H1 (cell line): ENCODE measurements at regions not wholly inside any gene's neighbourhood (a gene's known extent, or its start where the extent isn't known, plus 50 kb on each side); places are given as distances from the start of the nearest gene placed in this dataset.

Experiments
- PHF8 ChIP-seq: fragments of 200-600 bp; sonication (generic); conservative IDR thresholded peaks from 2 replicates; pipeline ENCODE4 v1.7.1; 2012; ENCODE audit warnings: low read depth, mild to moderate bottlenecking, inconsistent platforms, low read length, moderate library complexity
- TBP ChIP-seq: IDR thresholded peaks from 2 replicates; pipeline ENCODE4 v1.6.1; 2011; ENCODE audit warnings: low read depth, low read length, improper control_type of control experiment

- no peak for TF ChIP-seq PHF8
- TF ChIP-seq TBP: no peak
Measured at GRCh38 chr18:55054021-55054990, 95.0 kb upstream of the CCDC68 start (continued).
